ENCODE measurements at regions not wholly inside any gene's neighbourhood (a gene's known extent, or its start where the extent isn't known, plus 50 kb on each side); places are given as distances from the start of the nearest gene placed in this dataset.

GRCh38 chr10:133017203-133017601 is 70.5 kb upstream of the ADGRA1 start:
- TF ChIP-seq CTCF (IDR thresholded peaks at IDR 0.05 in 8 of 11, conservative IDR thresholded peaks at IDR 0.05 in 3 of 11) (no peak), POLR2AphosphoS5 (IDR thresholded peaks at IDR 0.05) (no peak)

Data from spleen (tissue), 7 donors.